IMR-90 (cell line): ENCODE measurements at regions not wholly inside any gene's neighbourhood (a gene's known extent, or its start where the extent isn't known, plus 50 kb on each side); places are given as distances from the start of the nearest gene placed in this dataset.

Experiments
- ATAC-seq: fragments of 200-7000 bp; cut with Tn5 transposase; 2 replicates; pipeline ENCODE4 v1.9.1; 2020; ENCODE audit warnings: low read depth, mild to moderate bottlenecking, moderate library complexity
- BruUV-seq: library from RNA; stranded (reverse); fragments of 400-500 nt; replicated peaks from 2 replicates; lab custom pipeline; 2021; lab: Mats Ljungman, UMichigan
- CTCF ChIA-PET: fragments of 300-600 bp; formaldehyde crosslinking; extraction: SDS; loops from one replicate; lab custom pipeline; 2021; ENCODE audit warnings: antibody characterized with exemption; lab: Yijun Ruan, JAX
- POLR2A ChIA-PET: fragments of 300-600 bp; sonication (Branson Sonifier 250); formaldehyde crosslinking; loops from one replicate; lab custom pipeline; 2022; ENCODE audit warnings: antibody characterized with exemption; ENCODE audit not compliant: unreplicated experiment; lab: Charles Lee
- DNase-seq: peaks from one replicate; pipeline ENCODE4 v3.0.0; 2013
- H2AFZ ChIP-seq: replicated peaks from 2 replicates; pipeline ENCODE3; 2013; ENCODE audit warnings: low read length, mild to moderate bottlenecking; ENCODE audit not compliant: poor library complexity
- H2AK5ac ChIP-seq: 2 replicates; pipeline ENCODE4 v1.6.1; 2013; ENCODE audit warnings: low read depth, low read length, inconsistent platforms
- H2AK9ac ChIP-seq: replicated peaks from 2 replicates; pipeline ENCODE3; 2013; ENCODE audit warnings: mild to moderate bottlenecking, low read depth, low read length, moderate library complexity; ENCODE audit not compliant: poor library complexity
- H2BK120ac ChIP-seq: 2 replicates; pipeline ENCODE4 v1.6.1; 2013; ENCODE audit warnings: low read depth, low read length, inconsistent platforms
- H2BK15ac ChIP-seq: 3 replicates; pipeline ENCODE4 v1.6.1; 2013; ENCODE audit warnings: low read depth, low read length, inconsistent platforms
- H2BK20ac ChIP-seq: 2 replicates; pipeline ENCODE4 v1.6.1; 2013; ENCODE audit warnings: low read depth, mild to moderate bottlenecking, inconsistent platforms, low read length, moderate library complexity
- H2BK5ac ChIP-seq: 2 replicates; pipeline ENCODE4 v1.6.1; 2013; ENCODE audit warnings: mild to moderate bottlenecking, low read depth, low read length, inconsistent platforms; ENCODE audit not compliant: poor library complexity, severe bottlenecking
- H3K14ac ChIP-seq: replicated peaks from 2 replicates; pipeline ENCODE4 v1.6.1; 2013; ENCODE audit warnings: low read depth, low read length, inconsistent platforms
- H3K18ac ChIP-seq: 2 replicates; pipeline ENCODE4 v1.6.1; 2013; ENCODE audit warnings: low read depth, low read length, control low read depth
- H3K23ac ChIP-seq: 2 replicates; pipeline ENCODE4 v1.6.1; 2013; ENCODE audit warnings: low read depth, low read length, inconsistent platforms
- H3K27ac ChIP-seq: 2 replicates; pipeline ENCODE4 v1.5.1; 2013; ENCODE audit warnings: mild to moderate bottlenecking, control low read depth, low read length; ENCODE audit not compliant: insufficient read depth
- H3K27me3 ChIP-seq: 2 replicates; pipeline ENCODE4 v1.6.1; 2013; ENCODE audit warnings: low read length; ENCODE audit not compliant: control insufficient read depth, insufficient read depth
- H3K36me3 ChIP-seq: 2 replicates; pipeline ENCODE4 v1.6.1; 2013; ENCODE audit warnings: low read length, mixed read lengths; ENCODE audit not compliant: control insufficient read depth, insufficient read depth
- H3K4ac ChIP-seq: 2 replicates; pipeline ENCODE4 v1.6.1; 2013; ENCODE audit warnings: low read depth, low read length, inconsistent platforms
- H3K4me1 ChIP-seq: 2 replicates; pipeline ENCODE4 v1.6.1; 2013; ENCODE audit warnings: low read length, mixed read lengths; ENCODE audit not compliant: control insufficient read depth, insufficient read depth
- H3K4me2 ChIP-seq: 2 replicates; pipeline ENCODE4 v1.6.1; 2013; ENCODE audit warnings: low read depth, mild to moderate bottlenecking, control low read depth, low read length, moderate library complexity
- H3K4me3 ChIP-seq: 2 replicates; pipeline ENCODE4 v1.5.1; 2013; ENCODE audit warnings: low read depth, mild to moderate bottlenecking, control low read depth, low read length, moderate library complexity; ENCODE audit not compliant: insufficient read depth
- H3K56ac ChIP-seq: 2 replicates; pipeline ENCODE4 v1.6.1; 2013; ENCODE audit warnings: low read length, inconsistent platforms; ENCODE audit not compliant: insufficient read depth; ENCODE audit errors: extremely low read depth
- H3K79me1 ChIP-seq, 2 experiments: 2 replicates each; pipeline ENCODE4 v1.6.1; 2013; ENCODE audit warnings: low read length in 2 of 2, inconsistent platforms in 1 of 2, low read depth in 1 of 2
- H3K9ac ChIP-seq: 2 replicates; pipeline ENCODE4 v1.6.1; 2013; ENCODE audit warnings: low read depth, low read length, control low read depth
- H3K9me1 ChIP-seq: 2 replicates; pipeline ENCODE4 v1.6.1; 2013; ENCODE audit warnings: low read length, inconsistent platforms; ENCODE audit not compliant: insufficient read depth
- H3K9me3 ChIP-seq: 2 replicates; pipeline ENCODE4 v1.6.1; 2013; ENCODE audit warnings: low read length; ENCODE audit not compliant: control insufficient read depth, insufficient read depth
- H4K20me1 ChIP-seq: 2 replicates; pipeline ENCODE4 v1.6.1; 2013; ENCODE audit warnings: low read length, inconsistent platforms; ENCODE audit not compliant: insufficient read depth
- H4K5ac ChIP-seq: 2 replicates; pipeline ENCODE4 v1.6.1; 2013; ENCODE audit warnings: mild to moderate bottlenecking, low read depth, low read length, control low read depth
- H4K8ac ChIP-seq, 2 experiments: 2 replicates each; pipeline ENCODE4 v1.6.1; 2013; ENCODE audit warnings: low read depth in 2 of 2, low read length in 2 of 2, control low read depth in 1 of 2, inconsistent platforms in 1 of 2
- H4K91ac ChIP-seq: 2 replicates; pipeline ENCODE4 v1.6.1; 2013; ENCODE audit warnings: low read depth, low read length, inconsistent platforms; ENCODE audit not compliant: insufficient read depth
- BHLHE40 ChIP-seq: fragments of 150-350 bp; IDR thresholded peaks from 2 replicates; pipeline ENCODE4 v1.6.1; 2016; ENCODE audit warnings: mild to moderate bottlenecking, low read depth, low read length
- CEBPB ChIP-seq: IDR thresholded peaks from 2 replicates; pipeline ENCODE4 v1.6.1; 2012; ENCODE audit warnings: low read depth, low read length, improper control_type of control experiment
- CHD1 ChIP-seq: IDR thresholded peaks from 2 replicates; pipeline ENCODE4 v1.6.1; 2012; ENCODE audit warnings: low read depth, low read length, improper control_type of control experiment
- CTCF ChIP-seq: conservative IDR thresholded peaks from 2 replicates; pipeline ENCODE4 v1.5.1; 2012; ENCODE audit warnings: mild to moderate bottlenecking, low read depth, low read length, improper control_type of control experiment
- FOS ChIP-seq: fragments of 150-350 bp; IDR thresholded peaks from 2 replicates; pipeline ENCODE4 v1.6.1; 2016; ENCODE audit warnings: low read depth, low read length
- MAFK ChIP-seq: IDR thresholded peaks from 2 replicates; pipeline ENCODE4 v1.6.1; 2012; ENCODE audit warnings: low read depth, low read length, improper control_type of control experiment
- MAZ ChIP-seq: IDR thresholded peaks from 2 replicates; pipeline ENCODE4 v1.6.1; 2012; ENCODE audit warnings: low read depth, mild to moderate bottlenecking, low read length, improper control_type of control experiment, moderate library complexity, borderline replicate concordance
- MXI1 ChIP-seq: IDR thresholded peaks from 2 replicates; pipeline ENCODE4 v1.6.1; 2012; ENCODE audit warnings: low read depth, mild to moderate bottlenecking, low read length, moderate library complexity, borderline replicate concordance
- NFE2L2 ChIP-seq: fragments of 150-350 bp; IDR thresholded peaks from 2 replicates; pipeline ENCODE4 v1.6.1; 2016; ENCODE audit warnings: low read depth, mild to moderate bottlenecking, low read length
- POLR2A ChIP-seq: IDR thresholded peaks from 2 replicates; pipeline ENCODE4 v1.6.1; 2012; ENCODE audit warnings: mild to moderate bottlenecking, low read depth, low read length
- RAD21 ChIP-seq: IDR thresholded peaks from 2 replicates; pipeline ENCODE4 v1.6.1; 2012; ENCODE audit warnings: low read length, improper control_type of control experiment
- RCOR1 ChIP-seq: IDR thresholded peaks from 2 replicates; pipeline ENCODE4 v1.6.1; 2012; ENCODE audit warnings: mild to moderate bottlenecking, low read length, improper control_type of control experiment; ENCODE audit not compliant: insufficient replicate concordance
- RFX5 ChIP-seq: IDR thresholded peaks from 2 replicates; pipeline ENCODE4 v1.8.0; 2012; ENCODE audit warnings: low read depth, mild to moderate bottlenecking, low read length, moderate library complexity
- SMC3 ChIP-seq: fragments of 150-350 bp; IDR thresholded peaks from 2 replicates; pipeline ENCODE4 v1.6.1; 2016; ENCODE audit warnings: low read depth, mild to moderate bottlenecking, antibody characterized with exemption, low read length, moderate library complexity
- WGBS, 2 experiments: methylation state at CpG; one replicate each; pipeline versions ENCODE4 v1.1.5 to v1.1.7; 2013; ENCODE audit warnings: missing lambda C conversion rate in 2 of 2; ENCODE audit not compliant: insufficient read length in 1 of 2; ENCODE audit errors: extremely low coverage in 2 of 2; 5-methylcytosine and 5-hydroxymethylcytosine counted together
- dilution Hi-C: fragments of 300-500 bp; cut with HindIII; formaldehyde crosslinking; loops from one replicate; pipeline ENCODE4 v1.14.3; 2018; ENCODE audit warnings: low sequenced_read_pairs; ENCODE audit not compliant: unreplicated experiment
- in situ Hi-C: fragments of 300-500 bp; cut with MboI; formaldehyde crosslinking; loops from 3 replicates; pipeline ENCODE4 v1.14.3; 2019; ENCODE audit warnings: low sequenced_read_pairs, inconsistent platforms, mixed read lengths
- intact Hi-C: fragments of 100-400 bp; cut with micrococcal nuclease; formaldehyde crosslinking; loops from 2 replicates; pipeline ENCODE4 v1.10.0; 2022
- TF ChIP-seq, protein P1 (sequence below): fragments of 150-350 bp; IDR thresholded peaks from 2 replicates; pipeline ENCODE4 v1.6.1; 2017; ENCODE audit warnings: mild to moderate bottlenecking, antibody characterized with exemption, low read length, low read depth
- TF ChIP-seq, protein P2 (sequence below): fragments of 150-350 bp; IDR thresholded peaks from 2 replicates; pipeline ENCODE4 v1.6.1; 2016; ENCODE audit warnings: low read depth, mild to moderate bottlenecking, low read length, moderate library complexity, borderline replicate concordance

- Histone ChIP-seq H4K20me1 (no peaks in the 10 kb centered on the region), H2BK15ac (no peak overlapping the region), H2BK5ac (peak overlapping the region; percentile 100), H2AK9ac (no peak overlapping the region), H3K79me1 (no peaks in the 10 kb centered on the region), H4K5ac (peak overlapping the region; percentile 48; the same call in 1 of the 2 replicates), H3K56ac (peak overlapping the region; percentile 75), H2AK5ac (no peak overlapping the region), H4K8ac (peak overlapping the region in 1 of 2 experiments; percentile 100; a peak in 2 of 4 replicates), H3K9ac (no peak overlapping the region), H3K4me3 (no peak overlapping the region), H3K9me3 (peaks cover 4% of the 10 kb centered on the region; the same call in 1 of the 2 replicates), H3K18ac (peak overlapping the region; percentile 93), H3K9me1 (no peaks in the 10 kb centered on the region), H3K27me3 (no peaks in the 10 kb centered on the region), H3K4me1 (peaks cover 3% of the 10 kb centered on the region), H3K27ac (no peak overlapping the region; the same call in 1 of the 2 replicates), H3K4ac (peak overlapping the region; percentile 58; the same call in 1 of the 2 replicates), H3K4me2 (no peak overlapping the region), H4K91ac (peak overlapping the region; percentile 81; the same call in 1 of the 2 replicates), H3K23ac (0 out of 2 replicates have a peak overlapping the region, but pooled peaks have one; percentile 29), H3K14ac (peak overlapping the region; percentile 90), H2BK120ac (peak overlapping the region; percentile 94), H2BK20ac (peak overlapping the region; percentile 94), H3K36me3 (no peaks in the 10 kb centered on the region), H2AFZ (no peak overlapping the region)
- TF ChIP-seq FOS (no peak), CTCF (no peak), RAD21 (no peak), CHD1 (no peak), RFX5 (no peak), CEBPB (no peak), NFE2L2 (no peak), MAFK (no peak), SMC3 (no peak), POLR2A (no peak), RCOR1 (no peak), BHLHE40 (no peak), MXI1 (no peak), MAZ (no peak)
- TF ChIP-seq, protein P1, sequence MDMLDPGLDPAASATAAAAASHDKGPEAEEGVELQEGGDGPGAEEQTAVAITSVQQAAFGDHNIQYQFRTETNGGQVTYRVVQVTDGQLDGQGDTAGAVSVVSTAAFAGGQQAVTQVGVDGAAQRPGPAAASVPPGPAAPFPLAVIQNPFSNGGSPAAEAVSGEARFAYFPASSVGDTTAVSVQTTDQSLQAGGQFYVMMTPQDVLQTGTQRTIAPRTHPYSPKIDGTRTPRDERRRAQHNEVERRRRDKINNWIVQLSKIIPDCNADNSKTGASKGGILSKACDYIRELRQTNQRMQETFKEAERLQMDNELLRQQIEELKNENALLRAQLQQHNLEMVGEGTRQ, result no peak
- TF ChIP-seq, protein P2, sequence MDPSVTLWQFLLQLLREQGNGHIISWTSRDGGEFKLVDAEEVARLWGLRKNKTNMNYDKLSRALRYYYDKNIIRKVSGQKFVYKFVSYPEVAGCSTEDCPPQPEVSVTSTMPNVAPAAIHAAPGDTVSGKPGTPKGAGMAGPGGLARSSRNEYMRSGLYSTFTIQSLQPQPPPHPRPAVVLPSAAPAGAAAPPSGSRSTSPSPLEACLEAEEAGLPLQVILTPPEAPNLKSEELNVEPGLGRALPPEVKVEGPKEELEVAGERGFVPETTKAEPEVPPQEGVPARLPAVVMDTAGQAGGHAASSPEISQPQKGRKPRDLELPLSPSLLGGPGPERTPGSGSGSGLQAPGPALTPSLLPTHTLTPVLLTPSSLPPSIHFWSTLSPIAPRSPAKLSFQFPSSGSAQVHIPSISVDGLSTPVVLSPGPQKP, result no peak
- BruUV-seq, result no TSS peak
- intact Hi-C loops (loop anchor here (10.0 kb wide), 1 partner anchor 116 kb away; no protein-coding TSS in a partner anchor), in situ Hi-C loops (no loop called here), dilution Hi-C loops (no loop called here)
- ATAC-seq, result no peak
- DNase-seq, result no peak
- POLR2A ChIA-PET, result no interaction called here
- no CpG with 5 or more reads among the region's 3 CpGs for WGBS, 2 experiments
- CTCF ChIA-PET, result no interaction called here
Measured at GRCh38 chr4:175418516-175418915, 393.5 kb downstream of the GPM6A start.
